ENCODE measurements at regions not wholly inside any gene's neighbourhood (a gene's known extent, or its start where the extent isn't known, plus 50 kb on each side); places are given as distances from the start of the nearest gene placed in this dataset.

DNA sequence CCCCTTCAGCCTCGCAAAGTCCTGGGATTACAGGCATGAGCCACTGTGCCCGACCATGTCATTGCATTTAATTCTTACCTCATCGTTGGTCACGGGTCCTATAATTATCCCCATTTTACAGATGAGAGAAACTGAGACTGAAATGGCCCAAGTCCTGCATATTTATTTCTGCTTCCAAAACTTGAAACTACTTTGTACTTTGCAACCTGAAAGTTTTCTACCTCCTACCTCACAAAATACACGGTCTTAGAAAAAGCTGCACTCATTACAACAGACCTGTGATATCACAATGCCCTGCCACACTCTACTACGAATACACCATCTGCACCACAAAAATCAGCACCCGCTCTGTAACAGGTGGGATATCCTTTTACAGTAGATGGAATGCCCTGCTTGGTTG lies 189.1 kb downstream of the ADAMTS15 start:
- TF ChIP-seq EP300 (IDR thresholded peaks at IDR 0.05), result no peak
- TF ChIP-seq CTCF (IDR thresholded peaks at IDR 0.05), result no peak
